GM04503 (cell line): ENCODE measurements at regions not wholly inside any gene's neighbourhood (a gene's known extent, or its start where the extent isn't known, plus 50 kb on each side); places are given as distances from the start of the nearest gene placed in this dataset.
"Not testable (repeated sequence)": the region's sequence is repeated elsewhere in the genome, so short reads cannot be mapped to it uniquely, and the experiment has no call there.

Experiments
- DNase-seq: peaks from one replicate; pipeline ENCODE4 v3.0.0-alpha.2; 2012; ENCODE audit warnings: low read depth

GRCh38 chr5:2856206-2856605 is 104.7 kb upstream of the IRX2 start:
- DNase-seq, result no peak

GRCh38 chr5:2852446-2852845 is 101.0 kb upstream of the IRX2 start:
- no peak for DNase-seq

GRCh38 chr5:2851895-2852294 is 100.4 kb upstream of the IRX2 start:
- DNase-seq, result no peak

GRCh38 chr5:2849429-2849828 is 98.0 kb upstream of the IRX2 start:
- DNase-seq, result no peak

GRCh38 chr5:2848619-2849018 is 97.1 kb upstream of the IRX2 start:
- DNase-seq, result no peak

GRCh38 chr5:2847608-2848007 is 96.1 kb upstream of the IRX2 start:
- DNase-seq, result no peak

- DNase-seq, result no peak
These were observed 89.7 kb upstream of the IRX2 start for GRCh38 chr5:2841208-2841607.

GRCh38 chr5:2840372-2840915 is 89.0 kb upstream of the IRX2 start:
- DNase-seq, result no peak

- DNase-seq, result no peak
These were observed 84.7 kb upstream of the IRX2 start for GRCh38 chr5:2836133-2836532.

- no peak for DNase-seq
These were observed 82.1 kb upstream of the IRX2 start for GRCh38 chr5:2833556-2833955.

- no peak for DNase-seq
These were observed 80.9 kb upstream of the IRX2 start for GRCh38 chr5:2832394-2832793.

- DNase-seq, result no peak
These were observed 77.8 kb upstream of the IRX2 start for GRCh38 chr5:2829239-2829638.

GRCh38 chr5:2818936-2819335 is 67.5 kb upstream of the IRX2 start:
- no peak for DNase-seq

- no peak for DNase-seq
These were observed 65.6 kb upstream of the IRX2 start for GRCh38 chr5:2817031-2817603.

- no peak for DNase-seq
These were observed 62.2 kb upstream of the IRX2 start for GRCh38 chr5:2813678-2814077.

GRCh38 chr5:2810644-2811043 is 59.2 kb upstream of the IRX2 start:
- DNase-seq, result no peak

GRCh38 chr5:2807244-2807643 is 55.8 kb upstream of the IRX2 start:
- DNase-seq, result not testable (repeated sequence)

GRCh38 chr5:2806176-2806575 is 54.7 kb upstream of the IRX2 start:
- no peak for DNase-seq

- no peak for DNase-seq
These were observed 53.6 kb upstream of the IRX2 start for GRCh38 chr5:2805080-2805479.

- DNase-seq, result no peak
These were observed 52.3 kb upstream of the IRX2 start for GRCh38 chr5:2803751-2804150.

- DNase-seq, result no peak
These were observed 51.4 kb upstream of the IRX2 start for GRCh38 chr5:2802693-2803365.

- no peak for DNase-seq
These were observed 50.4 kb upstream of the IRX2 start for GRCh38 chr5:2801577-2802525.
